Calu3 (cell line): ENCODE measurements at regions not wholly inside any gene's neighbourhood (a gene's known extent, or its start where the extent isn't known, plus 50 kb on each side); places are given as distances from the start of the nearest gene placed in this dataset.
"Not testable (repeated sequence)": the region's sequence is repeated elsewhere in the genome, so short reads cannot be mapped to it uniquely, and the experiment has no call there.

Experiments
- BruUV-seq: library from RNA; stranded (reverse); fragments of 400-500 nt; replicated peaks from 2 replicates; lab custom pipeline; 2021; lab: Mats Ljungman, UMichigan
- CTCF ChIA-PET: fragments of 300-600 bp; sonication (Branson Sonifier 250); formaldehyde crosslinking; loops from one replicate; lab custom pipeline; 2022; ENCODE audit warnings: antibody characterized with exemption; lab: Charles Lee
- DNase-seq: peaks from one replicate; pipeline ENCODE4 v3.0.0; 2022
- H3K27ac Mint-ChIP-seq: one replicate; pipeline ENCODE4 v1.8.0; 2022; ENCODE audit warnings: mixed read lengths; ENCODE audit not compliant: unreplicated experiment
- H3K27me3 Mint-ChIP-seq: one replicate; pipeline ENCODE4 v1.8.0; 2022; ENCODE audit warnings: mixed read lengths; ENCODE audit not compliant: unreplicated experiment
- H3K36me3 Mint-ChIP-seq: one replicate; pipeline ENCODE4 v1.8.0; 2022; ENCODE audit warnings: mild to moderate bottlenecking, moderate library complexity, mixed read lengths; ENCODE audit not compliant: insufficient read depth, unreplicated experiment
- H3K4me1 Mint-ChIP-seq: one replicate; pipeline ENCODE4 v1.8.0; 2022; ENCODE audit warnings: mild to moderate bottlenecking, low read depth, mixed read lengths; ENCODE audit not compliant: unreplicated experiment
- H3K4me3 Mint-ChIP-seq: one replicate; pipeline ENCODE4 v1.8.0; 2022; ENCODE audit warnings: mild to moderate bottlenecking, low read depth, moderate library complexity, mixed read lengths; ENCODE audit not compliant: unreplicated experiment
- H3K9me3 Mint-ChIP-seq: one replicate; pipeline ENCODE4 v1.8.0; 2022; ENCODE audit warnings: low read depth, mixed read lengths; ENCODE audit not compliant: unreplicated experiment
- intact Hi-C: fragments of 100-400 bp; cut with micrococcal nuclease; formaldehyde crosslinking; loops from one replicate; pipeline ENCODE4 v1.10.0; 2022; ENCODE audit not compliant: unreplicated experiment
- TF ChIP-seq, protein P1 (sequence below): fragments of 200-600 bp; IDR thresholded peaks from one replicate; pipeline ENCODE4 v1.8.0; 2022; ENCODE audit warnings: antibody characterized with exemption; ENCODE audit not compliant: unreplicated experiment

GRCh38 chr7:67635271-67635670, 638.6 kb downstream of the TYW1 start:
- no peak overlapping the region for H3K4me3 Mint-ChIP-seq
- H3K27me3 Mint-ChIP-seq: no peaks in the 10 kb centered on the region
- no peaks in the 10 kb centered on the region for H3K4me1 Mint-ChIP-seq
- peaks cover 3% of the 10 kb centered on the region for H3K9me3 Mint-ChIP-seq
- H3K27ac Mint-ChIP-seq: no peak overlapping the region
- H3K36me3 Mint-ChIP-seq: no peaks in the 10 kb centered on the region
- no peak for DNase-seq
- CTCF ChIA-PET: interaction anchor here (0.6 kb wide), 1 partner anchor 7 kb away, joined by 4 read pairs; no protein-coding TSS in a partner anchor
- TF ChIP-seq, protein P1, sequence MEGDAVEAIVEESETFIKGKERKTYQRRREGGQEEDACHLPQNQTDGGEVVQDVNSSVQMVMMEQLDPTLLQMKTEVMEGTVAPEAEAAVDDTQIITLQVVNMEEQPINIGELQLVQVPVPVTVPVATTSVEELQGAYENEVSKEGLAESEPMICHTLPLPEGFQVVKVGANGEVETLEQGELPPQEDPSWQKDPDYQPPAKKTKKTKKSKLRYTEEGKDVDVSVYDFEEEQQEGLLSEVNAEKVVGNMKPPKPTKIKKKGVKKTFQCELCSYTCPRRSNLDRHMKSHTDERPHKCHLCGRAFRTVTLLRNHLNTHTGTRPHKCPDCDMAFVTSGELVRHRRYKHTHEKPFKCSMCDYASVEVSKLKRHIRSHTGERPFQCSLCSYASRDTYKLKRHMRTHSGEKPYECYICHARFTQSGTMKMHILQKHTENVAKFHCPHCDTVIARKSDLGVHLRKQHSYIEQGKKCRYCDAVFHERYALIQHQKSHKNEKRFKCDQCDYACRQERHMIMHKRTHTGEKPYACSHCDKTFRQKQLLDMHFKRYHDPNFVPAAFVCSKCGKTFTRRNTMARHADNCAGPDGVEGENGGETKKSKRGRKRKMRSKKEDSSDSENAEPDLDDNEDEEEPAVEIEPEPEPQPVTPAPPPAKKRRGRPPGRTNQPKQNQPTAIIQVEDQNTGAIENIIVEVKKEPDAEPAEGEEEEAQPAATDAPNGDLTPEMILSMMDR: no peak
- no TSS peak for BruUV-seq
- intact Hi-C loops: no loop called here

- no peaks in the 10 kb centered on the region for H3K27me3 Mint-ChIP-seq
- BruUV-seq: no TSS peak
- no peak overlapping the region for H3K27ac Mint-ChIP-seq
- intact Hi-C loops: no loop called here
- TF ChIP-seq, protein P1: no peak
- H3K4me1 Mint-ChIP-seq: no peaks in the 10 kb centered on the region
- no peaks in the 10 kb centered on the region for H3K36me3 Mint-ChIP-seq
- DNase-seq: no peak
- CTCF ChIA-PET: interaction anchor here (0.8 to 1.1 kb wide), 2 partner anchors 73 to 152 kb away, joined by 4 to 7 read pairs; no protein-coding TSS in a partner anchor
- H3K9me3 Mint-ChIP-seq: peaks cover 3% of the 10 kb centered on the region
- H3K4me3 Mint-ChIP-seq: no peak overlapping the region
Observed at GRCh38 chr7:67636348-67637022, 639.9 kb downstream of the TYW1 start.

DNA sequence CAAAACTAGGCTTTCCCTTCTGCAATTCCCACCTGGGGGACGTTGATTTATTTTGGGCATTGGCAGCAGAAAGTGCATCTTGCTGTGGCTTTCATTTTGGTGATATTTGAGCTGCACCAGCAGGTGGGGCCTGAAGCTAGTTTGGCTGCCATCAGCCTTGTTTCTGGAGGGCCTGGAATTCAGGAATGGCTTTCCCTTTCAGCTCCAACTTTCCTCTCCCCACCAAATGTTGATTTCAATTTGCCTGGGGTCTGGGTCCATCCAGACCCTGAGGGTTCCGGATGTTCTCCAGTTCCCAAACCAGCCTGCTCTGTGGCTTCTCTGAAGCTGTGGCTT, 640.4 kb downstream of the TYW1 start:
- intact Hi-C loops: no loop called here

DNA sequence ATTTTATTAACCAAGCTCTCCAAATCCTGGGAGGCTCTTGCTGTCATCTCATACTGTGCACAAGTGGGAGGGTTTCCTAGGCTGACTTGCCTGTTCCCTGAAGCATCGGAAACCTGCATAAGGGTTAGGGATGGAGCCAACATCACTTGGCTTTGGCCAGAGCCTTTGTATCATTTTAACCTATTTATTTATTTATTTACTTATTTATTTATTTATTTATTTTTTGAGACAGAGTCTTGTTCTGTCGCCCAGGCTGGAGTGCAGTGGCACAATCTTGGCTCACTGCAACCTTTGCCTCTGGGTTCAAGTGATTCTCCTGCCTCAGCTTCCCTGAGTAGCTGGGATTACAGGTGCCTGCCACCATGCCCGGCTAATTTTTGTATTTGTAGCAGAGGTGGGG, 645.9 kb downstream of the TYW1 start:
- BruUV-seq, H3K4me1 Mint-ChIP-seq, H3K9me3 Mint-ChIP-seq, H3K27ac Mint-ChIP-seq, DNase-seq, H3K27me3 Mint-ChIP-seq, H3K36me3 Mint-ChIP-seq, H3K4me3 Mint-ChIP-seq, CTCF ChIA-PET, intact Hi-C loops: not testable (repeated sequence)

More for the DNA sequence above, 640.4 kb downstream of the TYW1 start:
- no peaks in the 10 kb centered on the region for H3K36me3 Mint-ChIP-seq
- no peak overlapping the region for H3K4me3 Mint-ChIP-seq
- no peaks in the 10 kb centered on the region for H3K4me1 Mint-ChIP-seq
- TF ChIP-seq, protein P1: no peak
- peaks cover 3% of the 10 kb centered on the region for H3K9me3 Mint-ChIP-seq
- no TSS peak for BruUV-seq
- H3K27me3 Mint-ChIP-seq: no peaks in the 10 kb centered on the region
- CTCF ChIA-PET: interaction anchor here (0.8 to 1.1 kb wide), 2 partner anchors 74 to 153 kb away, joined by 4 to 7 read pairs; no protein-coding TSS in a partner anchor
- no peak for DNase-seq
- H3K27ac Mint-ChIP-seq: no peak overlapping the region

DNA sequence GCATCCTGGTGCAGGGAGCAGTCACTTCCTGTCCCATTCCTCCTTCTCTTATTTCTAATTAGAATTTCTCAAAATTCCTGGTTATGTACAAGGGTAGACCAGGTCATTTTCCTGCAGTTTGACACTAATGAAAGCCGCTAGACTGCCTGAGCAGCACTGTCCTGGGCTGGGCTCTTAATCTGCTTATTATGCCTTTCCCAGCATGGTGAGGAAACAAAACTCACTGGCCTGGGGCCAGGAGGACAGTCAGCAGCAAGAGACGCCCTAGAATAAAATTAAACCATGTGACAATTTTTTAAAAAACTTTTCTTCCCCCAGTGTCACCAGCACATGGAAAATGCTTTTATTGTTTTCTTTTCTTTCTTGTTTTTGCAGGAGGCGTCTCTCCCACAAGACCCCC, 647.5 kb downstream of the TYW1 start:
- no peaks in the 10 kb centered on the region for H3K27me3 Mint-ChIP-seq
- BruUV-seq: no TSS peak
- TF ChIP-seq, protein P1: no peak

More for the DNA sequence above, 647.5 kb downstream of the TYW1 start:
- no peaks in the 10 kb centered on the region for H3K4me1 Mint-ChIP-seq
- peaks cover 5% of the 10 kb centered on the region for H3K9me3 Mint-ChIP-seq
- CTCF ChIA-PET: no interaction called here
- no peak overlapping the region for H3K27ac Mint-ChIP-seq
- intact Hi-C loops: no loop called here
- no peak for DNase-seq
- H3K36me3 Mint-ChIP-seq: no peaks in the 10 kb centered on the region
- H3K4me3 Mint-ChIP-seq: no peak overlapping the region
